HTR-8/SVneo (cell line): ENCODE measurements at regions not wholly inside any gene's neighbourhood (a gene's known extent, or its start where the extent isn't known, plus 50 kb on each side); places are given as distances from the start of the nearest gene placed in this dataset.

Source experiments
- DNase-seq: peaks from one replicate; pipeline ENCODE4 v3.0.0; 2011; ENCODE audit warnings: low spot score, mixed read lengths; ENCODE audit not compliant: insufficient read length
- FAIRE-seq: peaks from 2 replicates; lab custom pipeline; 2011; peaks lifted over from hg19 to GRCh38; lab: Jason Lieb, UNC

GRCh38 chr10:4514445-4515108 lies 311.4 kb upstream of the AKR1E2 start:
- no peak for DNase-seq
- no peak for FAIRE-seq

GRCh38 chr10:4512671-4513240 lies 313.3 kb upstream of the AKR1E2 start:
- FAIRE-seq (no peak), DNase-seq (peak; percentile 41)

DNA sequence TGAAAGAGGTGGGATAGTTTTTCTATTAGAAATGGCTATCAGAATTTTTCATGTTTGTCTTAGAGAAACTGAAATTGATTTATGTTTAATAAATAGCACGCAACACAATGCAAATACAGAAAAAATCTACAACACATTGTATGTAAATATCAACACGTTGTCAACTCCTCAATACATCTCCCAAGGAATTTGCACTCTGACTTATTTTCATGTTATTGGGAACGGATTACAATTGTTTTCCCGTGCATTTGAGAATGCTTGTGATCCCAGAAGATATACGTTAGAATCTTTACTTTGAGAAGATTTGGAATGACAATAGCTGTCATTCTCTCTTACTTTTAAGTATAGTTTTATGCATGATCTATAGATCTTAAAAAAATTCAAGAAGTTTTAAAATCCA lies 313.8 kb upstream of the AKR1E2 start:
- no peak for FAIRE-seq
- no peak for DNase-seq

- FAIRE-seq (no peak), DNase-seq (no peak)
These were observed 314.5 kb upstream of the AKR1E2 start for GRCh38 chr10:4511509-4511908.

DNA sequence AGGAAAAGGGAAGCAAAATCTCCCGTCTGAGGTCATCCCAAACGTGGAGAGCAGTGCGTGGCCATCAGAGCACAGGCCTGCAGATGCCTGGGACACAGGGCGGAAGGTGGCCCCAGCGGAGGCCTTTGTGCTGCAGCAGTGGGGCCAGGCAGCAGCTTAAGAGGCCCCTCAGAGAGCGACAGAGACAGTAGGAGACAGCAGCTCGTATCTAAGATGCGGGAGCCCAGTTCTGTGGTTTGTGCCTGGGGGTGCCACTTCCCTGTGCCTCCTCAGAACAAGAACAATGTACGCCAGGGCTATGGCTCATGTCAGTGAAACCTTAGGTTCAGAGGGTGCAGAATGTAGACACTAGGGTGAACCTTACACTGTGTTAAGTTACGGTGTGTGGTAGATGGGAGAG lies 316.6 kb upstream of the AKR1E2 start:
- DNase-seq (no peak), FAIRE-seq (no peak)

DNA sequence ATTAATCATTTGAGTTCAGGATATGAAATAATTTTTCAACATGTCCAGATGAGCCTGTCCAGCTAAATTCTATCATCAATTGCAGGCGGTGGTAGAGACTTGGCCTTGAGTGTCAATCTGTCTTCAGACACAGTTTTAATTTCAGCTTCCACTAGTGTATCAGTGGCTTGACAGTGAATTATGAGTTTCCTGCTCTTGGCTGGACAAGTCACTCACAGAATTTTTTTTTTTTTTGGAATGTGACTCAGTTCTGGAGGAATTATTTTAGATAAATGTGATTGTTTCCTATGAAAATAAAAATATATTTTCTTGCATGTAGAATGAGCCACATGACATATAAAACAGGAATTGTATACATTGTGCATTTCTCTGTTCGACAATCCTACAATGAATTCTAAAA lies 319.9 kb upstream of the AKR1E2 start:
- FAIRE-seq, result no peak
- no peak for DNase-seq

DNA sequence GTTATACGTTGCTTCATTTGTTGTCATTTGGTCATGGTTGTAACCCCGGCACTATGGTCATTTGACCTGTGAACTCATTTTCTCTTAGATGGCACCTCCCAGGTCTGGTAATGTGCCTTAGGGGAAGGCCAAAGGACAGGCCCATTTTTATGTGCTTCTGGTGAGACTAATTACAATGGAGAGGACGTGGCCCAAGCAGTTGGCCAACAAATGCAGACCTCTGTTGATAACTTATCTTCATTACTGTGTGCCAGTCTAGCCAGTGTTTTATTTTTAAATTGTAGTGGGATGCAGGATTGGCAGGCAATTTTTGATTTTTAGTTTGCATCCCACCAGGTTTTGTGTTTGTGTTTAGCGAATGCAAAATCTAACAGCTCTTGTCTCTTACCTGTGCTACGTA lies 321.5 kb upstream of the AKR1E2 start:
- DNase-seq, result no peak
- FAIRE-seq, result no peak

GRCh38 chr10:4503076-4503475 lies 322.9 kb upstream of the AKR1E2 start:
- DNase-seq (no peak), FAIRE-seq (no peak)

GRCh38 chr10:4501306-4501705 lies 324.7 kb upstream of the AKR1E2 start:
- DNase-seq, result no peak
- no peak for FAIRE-seq

- FAIRE-seq (no peak), DNase-seq (no peak)
These were observed 327.2 kb upstream of the AKR1E2 start for GRCh38 chr10:4498711-4499251.

DNA sequence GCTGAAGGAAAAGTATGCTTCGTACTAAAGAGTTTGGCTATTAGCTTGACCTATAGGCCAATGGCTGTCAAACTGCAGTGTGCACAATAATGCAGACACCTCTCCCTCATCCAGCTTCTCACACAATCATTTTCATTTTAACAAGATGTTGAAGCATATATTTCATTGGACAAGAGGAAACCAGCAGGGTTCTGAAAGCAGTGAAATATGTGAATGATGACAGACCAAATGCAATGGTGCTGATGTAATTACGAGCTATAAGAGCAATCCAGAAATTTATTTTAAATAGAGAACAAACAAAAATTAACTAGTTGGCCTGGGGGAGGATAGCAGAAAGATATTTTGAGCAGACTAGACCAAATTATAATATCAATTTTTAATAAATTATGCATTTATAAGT lies 331.5 kb upstream of the AKR1E2 start:
- no peak for FAIRE-seq
- no peak for DNase-seq

- DNase-seq (no peak), FAIRE-seq (no peak)
These were observed 333.8 kb upstream of the AKR1E2 start for GRCh38 chr10:4492202-4492601.

- FAIRE-seq, result no peak
- DNase-seq, result no peak
These were observed 337.1 kb upstream of the AKR1E2 start for GRCh38 chr10:4488904-4489303.

- DNase-seq (no peak), FAIRE-seq (no peak)
These were observed 340.4 kb upstream of the AKR1E2 start for GRCh38 chr10:4485636-4486035.

- DNase-seq (no peak), FAIRE-seq (no peak)
These were observed 342.2 kb upstream of the AKR1E2 start for GRCh38 chr10:4483811-4484210.

DNA sequence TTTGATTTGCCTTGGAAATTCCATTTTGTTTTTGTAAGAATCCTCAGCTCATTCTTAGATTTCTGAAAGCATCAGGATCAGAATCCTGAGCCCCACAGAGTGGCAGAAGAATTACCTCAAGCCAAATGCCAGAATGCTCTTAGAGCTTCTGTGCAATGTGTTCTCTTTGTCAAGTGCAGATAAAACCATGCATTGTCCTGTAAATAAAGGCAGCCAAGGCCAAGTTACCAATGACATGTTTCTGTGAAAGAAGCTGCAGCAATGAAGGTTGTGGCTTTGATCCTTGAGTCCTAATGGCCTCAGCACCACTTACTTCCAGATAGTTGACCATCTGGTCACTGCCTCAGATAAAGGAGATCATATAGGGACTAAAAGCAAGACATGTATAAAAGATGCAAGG lies 343.3 kb upstream of the AKR1E2 start:
- DNase-seq (no peak), FAIRE-seq (no peak)

GRCh38 chr10:4481192-4481591 lies 344.8 kb upstream of the AKR1E2 start:
- DNase-seq (no peak), FAIRE-seq (no peak)

GRCh38 chr10:4479342-4479741 lies 346.7 kb upstream of the AKR1E2 start:
- FAIRE-seq (no peak), DNase-seq (no peak)

GRCh38 chr10:4477664-4478063 lies 348.3 kb upstream of the AKR1E2 start:
- FAIRE-seq (no peak), DNase-seq (no peak)

- FAIRE-seq, result no peak
- DNase-seq, result no peak
These were observed 350.0 kb upstream of the AKR1E2 start for GRCh38 chr10:4475827-4476490.

- DNase-seq (no peak), FAIRE-seq (no peak)
These were observed 351.2 kb upstream of the AKR1E2 start for GRCh38 chr10:4474829-4475228.

- DNase-seq (no peak), FAIRE-seq (no peak)
These were observed 352.0 kb upstream of the AKR1E2 start for GRCh38 chr10:4473977-4474376.
